Astrocyte of the spinal cord (primary cell): ENCODE measurements at regions not wholly inside any gene's neighbourhood (a gene's known extent, or its start where the extent isn't known, plus 50 kb on each side); places are given as distances from the start of the nearest gene placed in this dataset.

ENCODE experiments used
- DNase-seq: peaks from one replicate; pipeline ENCODE4 v3.0.0; 2011; ENCODE audit warnings: low read depth, low spot score
- H3K4me3 ChIP-seq: 2 replicates; pipeline ENCODE4 v1.5.1; 2011; ENCODE audit warnings: low read depth, mild to moderate bottlenecking, low read length, moderate library complexity
- in situ Hi-C: cut with HindIII; loops from 2 replicates; pipeline ENCODE4 v1.10.0; 2017; ENCODE audit warnings: low sequenced_read_pairs
- TF ChIP-seq, protein P1 (sequence below): IDR thresholded peaks from 2 replicates; pipeline ENCODE4 v1.5.1; 2012; ENCODE audit warnings: low read depth, mild to moderate bottlenecking, low read length, inconsistent platforms

- no peak overlapping the region for H3K4me3 ChIP-seq
- DNase-seq, result no peak
- TF ChIP-seq, protein P1, sequence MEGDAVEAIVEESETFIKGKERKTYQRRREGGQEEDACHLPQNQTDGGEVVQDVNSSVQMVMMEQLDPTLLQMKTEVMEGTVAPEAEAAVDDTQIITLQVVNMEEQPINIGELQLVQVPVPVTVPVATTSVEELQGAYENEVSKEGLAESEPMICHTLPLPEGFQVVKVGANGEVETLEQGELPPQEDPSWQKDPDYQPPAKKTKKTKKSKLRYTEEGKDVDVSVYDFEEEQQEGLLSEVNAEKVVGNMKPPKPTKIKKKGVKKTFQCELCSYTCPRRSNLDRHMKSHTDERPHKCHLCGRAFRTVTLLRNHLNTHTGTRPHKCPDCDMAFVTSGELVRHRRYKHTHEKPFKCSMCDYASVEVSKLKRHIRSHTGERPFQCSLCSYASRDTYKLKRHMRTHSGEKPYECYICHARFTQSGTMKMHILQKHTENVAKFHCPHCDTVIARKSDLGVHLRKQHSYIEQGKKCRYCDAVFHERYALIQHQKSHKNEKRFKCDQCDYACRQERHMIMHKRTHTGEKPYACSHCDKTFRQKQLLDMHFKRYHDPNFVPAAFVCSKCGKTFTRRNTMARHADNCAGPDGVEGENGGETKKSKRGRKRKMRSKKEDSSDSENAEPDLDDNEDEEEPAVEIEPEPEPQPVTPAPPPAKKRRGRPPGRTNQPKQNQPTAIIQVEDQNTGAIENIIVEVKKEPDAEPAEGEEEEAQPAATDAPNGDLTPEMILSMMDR, result no peak
- in situ Hi-C loops, result no loop called here
Measured at GRCh38 chr2:16151281-16151570, 210.9 kb downstream of the MYCN start.

GRCh38 chr2:16150456-16151280 is 210.3 kb downstream of the MYCN start:
- TF ChIP-seq, protein P1, result no peak
- no peak overlapping the region for H3K4me3 ChIP-seq
- in situ Hi-C loops, result no loop called here
- DNase-seq, result no peak

- in situ Hi-C loops, result no loop called here
- no peak for DNase-seq
- TF ChIP-seq, protein P1, result no peak
- no peak overlapping the region for H3K4me3 ChIP-seq
Measured at GRCh38 chr2:16149349-16150243, 209.2 kb downstream of the MYCN start.

- H3K4me3 ChIP-seq, result no peak overlapping the region
- no peak for DNase-seq
- TF ChIP-seq, protein P1, result no peak
- in situ Hi-C loops, result no loop called here
Measured at GRCh38 chr2:16148632-16149348, 208.4 kb downstream of the MYCN start.

- H3K4me3 ChIP-seq, result no peak overlapping the region
- TF ChIP-seq, protein P1, result no peak
- DNase-seq, result no peak
- in situ Hi-C loops, result no loop called here
Measured at GRCh38 chr2:16142383-16143361, 202.3 kb downstream of the MYCN start.

GRCh38 chr2:16141641-16141921 is 201.2 kb downstream of the MYCN start:
- no peak overlapping the region for H3K4me3 ChIP-seq
- in situ Hi-C loops, result no loop called here
- DNase-seq, result no peak
- TF ChIP-seq, protein P1, result no peak
